Neural crest cell (in vitro differentiated cells): ENCODE measurements at regions not wholly inside any gene's neighbourhood (a gene's known extent, or its start where the extent isn't known, plus 50 kb on each side); places are given as distances from the start of the nearest gene placed in this dataset.

ENCODE experiments used
- DNase-seq: peaks from one replicate; pipeline ENCODE4 v3.0.0; 2021; ENCODE audit warnings: low read depth, mixed read lengths, low spot score
- H3K27ac Mint-ChIP-seq: one replicate; pipeline ENCODE4 v1.8.0; 2021; ENCODE audit warnings: mild to moderate bottlenecking, mixed read lengths; ENCODE audit not compliant: unreplicated experiment
- H3K27me3 Mint-ChIP-seq: 2 replicates; pipeline ENCODE4 v1.8.0; 2021; ENCODE audit warnings: low read depth, mild to moderate bottlenecking, mixed read lengths
- H3K36me3 Mint-ChIP-seq: 2 replicates; pipeline ENCODE4 v1.8.0; 2021; ENCODE audit warnings: low read depth, mild to moderate bottlenecking, mixed read lengths
- H3K4me1 Mint-ChIP-seq: 2 replicates; pipeline ENCODE4 v1.8.0; 2021; ENCODE audit warnings: mixed read lengths
- H3K4me3 Mint-ChIP-seq: one replicate; pipeline ENCODE4 v1.8.0; 2021; ENCODE audit warnings: mild to moderate bottlenecking, mixed read lengths
- H3K9me3 Mint-ChIP-seq: 2 replicates; pipeline ENCODE4 v1.8.0; 2021; ENCODE audit warnings: mixed read lengths
- TF ChIP-seq, protein P1 (sequence below): fragments of 200-600 bp; sonication (generic); conservative IDR thresholded peaks from 2 replicates; pipeline ENCODE4 v1.5.0; 2021; ENCODE audit warnings: antibody characterized with exemption, mild to moderate bottlenecking

DNA sequence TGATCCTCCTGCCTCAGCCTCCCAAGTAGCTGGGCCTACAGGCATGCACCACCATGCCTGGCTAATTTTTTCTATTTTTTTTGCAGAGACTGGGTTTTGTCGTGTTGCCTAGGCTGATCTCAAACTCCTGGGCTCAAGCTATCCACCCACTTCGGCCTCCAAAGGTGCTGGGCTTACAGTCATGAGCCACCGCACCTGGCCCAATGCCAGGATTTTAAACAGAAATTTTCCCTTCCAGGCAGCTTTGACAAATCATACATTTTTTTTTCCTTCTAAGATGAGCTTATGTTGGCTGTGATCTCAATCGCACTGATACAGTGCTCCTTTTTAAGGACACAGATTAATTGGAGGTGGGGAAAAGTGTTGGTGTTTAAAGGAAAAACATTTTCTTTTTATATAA is 73.2 kb upstream of the CD2AP start:
- H3K9me3 Mint-ChIP-seq, result no peaks in the 10 kb centered on the region
- TF ChIP-seq, protein P1, sequence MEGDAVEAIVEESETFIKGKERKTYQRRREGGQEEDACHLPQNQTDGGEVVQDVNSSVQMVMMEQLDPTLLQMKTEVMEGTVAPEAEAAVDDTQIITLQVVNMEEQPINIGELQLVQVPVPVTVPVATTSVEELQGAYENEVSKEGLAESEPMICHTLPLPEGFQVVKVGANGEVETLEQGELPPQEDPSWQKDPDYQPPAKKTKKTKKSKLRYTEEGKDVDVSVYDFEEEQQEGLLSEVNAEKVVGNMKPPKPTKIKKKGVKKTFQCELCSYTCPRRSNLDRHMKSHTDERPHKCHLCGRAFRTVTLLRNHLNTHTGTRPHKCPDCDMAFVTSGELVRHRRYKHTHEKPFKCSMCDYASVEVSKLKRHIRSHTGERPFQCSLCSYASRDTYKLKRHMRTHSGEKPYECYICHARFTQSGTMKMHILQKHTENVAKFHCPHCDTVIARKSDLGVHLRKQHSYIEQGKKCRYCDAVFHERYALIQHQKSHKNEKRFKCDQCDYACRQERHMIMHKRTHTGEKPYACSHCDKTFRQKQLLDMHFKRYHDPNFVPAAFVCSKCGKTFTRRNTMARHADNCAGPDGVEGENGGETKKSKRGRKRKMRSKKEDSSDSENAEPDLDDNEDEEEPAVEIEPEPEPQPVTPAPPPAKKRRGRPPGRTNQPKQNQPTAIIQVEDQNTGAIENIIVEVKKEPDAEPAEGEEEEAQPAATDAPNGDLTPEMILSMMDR, result no peak
- no peaks in the 10 kb centered on the region for H3K4me1 Mint-ChIP-seq
- no peak for DNase-seq
- no peaks in the 10 kb centered on the region for H3K36me3 Mint-ChIP-seq
- peak overlapping the region; percentile 23 for H3K27ac Mint-ChIP-seq
- no peaks in the 10 kb centered on the region for H3K27me3 Mint-ChIP-seq
- H3K4me3 Mint-ChIP-seq, result no peak overlapping the region

DNA sequence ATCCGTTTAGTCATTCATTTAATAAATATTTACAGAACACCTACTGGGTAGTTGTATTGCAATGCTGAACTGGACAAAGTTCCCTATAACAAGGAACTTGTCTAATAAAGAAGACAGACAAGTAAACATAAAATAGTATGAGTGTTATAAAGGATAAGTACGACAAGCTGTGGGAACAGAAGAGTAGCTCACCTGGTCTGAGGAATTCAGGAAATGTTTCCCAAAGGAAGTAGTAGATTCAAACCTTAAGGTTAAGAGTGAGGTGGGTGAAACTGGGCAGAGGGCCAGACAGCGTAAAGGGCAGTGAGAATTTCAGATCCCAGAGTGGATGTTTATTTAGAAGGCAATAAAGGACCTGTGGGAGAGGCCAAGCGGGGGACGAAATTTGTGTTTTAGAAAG is 72.3 kb upstream of the CD2AP start:
- H3K4me3 Mint-ChIP-seq, result no peak overlapping the region
- H3K9me3 Mint-ChIP-seq, result no peaks in the 10 kb centered on the region
- TF ChIP-seq, protein P1, result no peak
- no peak for DNase-seq
- no peaks in the 10 kb centered on the region for H3K4me1 Mint-ChIP-seq
- no peak overlapping the region for H3K27ac Mint-ChIP-seq
- no peaks in the 10 kb centered on the region for H3K36me3 Mint-ChIP-seq
- no peaks in the 10 kb centered on the region for H3K27me3 Mint-ChIP-seq

DNA sequence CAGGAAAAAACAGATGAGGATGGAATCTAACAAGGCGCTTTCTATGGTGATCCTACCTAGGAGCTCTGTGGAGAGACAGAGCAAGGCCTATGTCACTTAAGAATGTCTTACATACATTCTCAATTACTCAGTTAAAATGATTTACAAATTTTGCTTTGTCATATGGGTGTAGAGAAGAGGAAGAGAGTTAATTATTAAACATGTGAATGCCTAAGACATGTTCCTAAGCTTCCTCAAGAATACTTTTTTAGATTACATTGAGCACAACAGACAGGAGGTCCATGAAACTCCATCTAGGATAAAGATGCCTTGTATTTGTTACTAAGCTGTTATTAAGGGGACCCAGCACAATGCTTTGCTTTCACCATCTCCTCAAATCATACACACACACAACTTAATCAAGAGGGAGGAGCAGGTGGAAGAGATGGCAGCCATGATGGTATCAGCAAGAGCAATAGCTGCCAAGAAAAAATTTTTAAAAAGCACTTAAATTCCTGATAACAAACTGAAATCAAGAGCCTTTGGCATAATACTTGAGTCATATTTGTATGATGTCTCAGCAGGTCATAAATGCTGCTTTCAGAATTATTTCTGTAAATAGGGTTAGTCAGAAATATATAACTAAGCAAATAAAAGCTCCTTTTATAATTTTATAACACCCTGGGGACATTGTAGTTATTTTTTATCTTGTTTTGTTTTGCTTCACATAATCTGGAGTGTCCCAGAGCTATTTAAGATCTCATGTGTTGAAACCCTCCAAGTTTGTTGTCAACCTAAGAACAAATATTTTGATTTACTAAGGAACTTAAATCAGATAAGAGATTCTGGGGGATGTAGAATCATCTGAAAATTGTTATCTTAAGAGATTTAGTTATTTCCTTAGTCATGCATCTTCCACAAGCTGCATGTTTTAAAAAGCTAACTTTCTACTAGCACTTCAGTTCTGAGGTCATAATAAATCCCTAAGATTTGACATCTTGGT is 70.0 kb upstream of the CD2AP start:
- Mint-ChIP-seq H3K27ac (no peak overlapping the region), H3K36me3 (no peaks in the 10 kb centered on the region), H3K9me3 (no peaks in the 10 kb centered on the region), H3K4me3 (no peak overlapping the region), H3K4me1 (no peaks in the 10 kb centered on the region), H3K27me3 (no peaks in the 10 kb centered on the region)
- TF ChIP-seq, protein P1, result no peak
- DNase-seq, result no peak

DNA sequence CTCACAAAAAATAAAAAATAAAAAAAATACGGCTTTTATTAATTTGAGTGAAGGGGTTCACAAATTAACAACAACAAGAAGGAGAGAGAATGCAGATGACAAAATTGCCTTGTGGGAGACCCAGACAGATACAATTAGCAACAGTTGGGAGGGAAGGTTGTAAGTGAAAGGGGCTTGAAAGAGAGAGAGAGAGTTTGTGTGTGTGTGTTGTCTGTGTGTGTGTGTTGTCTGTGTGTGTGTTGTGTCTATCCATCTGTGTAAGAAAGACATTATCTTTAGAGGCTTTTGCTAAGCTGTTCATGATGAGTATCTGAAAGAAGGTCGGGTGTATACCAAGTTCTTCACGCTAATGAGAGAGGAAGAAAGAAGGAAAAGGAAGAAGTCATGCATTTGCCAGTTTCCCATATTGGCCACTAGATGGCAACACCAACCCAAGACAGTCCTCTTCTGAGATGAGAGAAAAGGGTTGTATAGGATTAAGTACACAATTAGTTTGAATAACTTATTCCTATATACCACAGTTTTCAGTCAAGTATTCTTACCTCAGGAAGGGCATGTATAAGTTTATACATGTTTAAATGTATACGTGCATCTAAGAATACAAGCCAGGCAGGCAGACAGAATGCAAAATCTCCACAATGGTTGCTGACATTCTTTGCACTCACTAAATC is 63.7 kb upstream of the CD2AP start:
- H3K36me3 Mint-ChIP-seq, result no peaks in the 10 kb centered on the region
- H3K9me3 Mint-ChIP-seq, result no peaks in the 10 kb centered on the region
- no peak overlapping the region for H3K4me3 Mint-ChIP-seq
- H3K4me1 Mint-ChIP-seq, result peaks cover 13% of the 10 kb centered on the region
- DNase-seq, result no peak
- no peaks in the 10 kb centered on the region for H3K27me3 Mint-ChIP-seq
- peak overlapping the region; percentile 79 for H3K27ac Mint-ChIP-seq
- TF ChIP-seq, protein P1, result peak; percentile 92

- TF ChIP-seq, protein P1, result no peak
- H3K4me1 Mint-ChIP-seq, result peaks cover 13% of the 10 kb centered on the region
- H3K9me3 Mint-ChIP-seq, result no peaks in the 10 kb centered on the region
- no peak for DNase-seq
- H3K4me3 Mint-ChIP-seq, result no peak overlapping the region
- no peak overlapping the region for H3K27ac Mint-ChIP-seq
- no peaks in the 10 kb centered on the region for H3K36me3 Mint-ChIP-seq
- no peaks in the 10 kb centered on the region for H3K27me3 Mint-ChIP-seq
Measured at GRCh38 chr6:47414423-47415167, 63.0 kb upstream of the CD2AP start.
